HG02623 (cell line): ENCODE measurements at regions not wholly inside any gene's neighbourhood (a gene's known extent, or its start where the extent isn't known, plus 50 kb on each side); places are given as distances from the start of the nearest gene placed in this dataset.

ENCODE experiments used
- ATAC-seq: cut with Tn5 transposase; IDR thresholded peaks from one replicate; pipeline ENCODE4 v1.9.1; 2021; ENCODE audit warnings: moderate library complexity; ENCODE audit not compliant: unreplicated experiment

DNA sequence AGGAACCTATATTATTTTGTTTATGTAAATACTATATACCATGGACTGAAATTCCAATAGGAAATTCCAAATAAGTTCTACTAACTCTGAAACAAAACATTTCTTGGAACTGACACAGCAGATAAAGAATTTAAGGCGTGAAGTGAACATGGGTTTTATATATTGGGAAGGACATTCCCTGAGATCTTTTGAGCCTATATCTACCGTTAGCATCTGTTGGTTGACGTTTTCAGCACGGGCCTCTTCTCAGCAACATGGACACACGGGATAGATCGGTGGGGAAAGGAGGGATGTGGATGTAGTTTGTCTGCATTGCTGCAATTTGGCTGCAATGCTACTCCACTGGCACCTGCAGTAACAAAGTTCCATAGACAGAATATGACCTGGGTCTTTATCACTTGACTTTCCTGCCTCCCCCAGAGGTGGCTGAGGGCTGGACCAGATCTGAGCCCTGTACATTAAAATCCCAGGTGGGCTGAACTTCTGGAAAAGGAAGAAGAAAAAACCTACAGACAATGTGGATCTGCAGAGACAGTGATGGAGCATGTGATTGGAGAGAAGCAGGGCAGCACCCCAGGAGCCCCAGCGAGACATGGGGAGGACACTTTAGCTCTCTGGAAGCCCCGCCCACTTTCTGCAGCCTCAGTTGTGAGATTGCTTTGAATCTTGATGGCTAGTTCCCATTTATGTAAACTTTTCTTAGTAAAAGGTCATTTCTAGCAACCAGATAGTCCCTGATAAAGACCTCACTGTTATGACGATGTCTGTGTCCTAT lies 91.2 kb upstream of the CPEB4 start:
- no peak for ATAC-seq

DNA sequence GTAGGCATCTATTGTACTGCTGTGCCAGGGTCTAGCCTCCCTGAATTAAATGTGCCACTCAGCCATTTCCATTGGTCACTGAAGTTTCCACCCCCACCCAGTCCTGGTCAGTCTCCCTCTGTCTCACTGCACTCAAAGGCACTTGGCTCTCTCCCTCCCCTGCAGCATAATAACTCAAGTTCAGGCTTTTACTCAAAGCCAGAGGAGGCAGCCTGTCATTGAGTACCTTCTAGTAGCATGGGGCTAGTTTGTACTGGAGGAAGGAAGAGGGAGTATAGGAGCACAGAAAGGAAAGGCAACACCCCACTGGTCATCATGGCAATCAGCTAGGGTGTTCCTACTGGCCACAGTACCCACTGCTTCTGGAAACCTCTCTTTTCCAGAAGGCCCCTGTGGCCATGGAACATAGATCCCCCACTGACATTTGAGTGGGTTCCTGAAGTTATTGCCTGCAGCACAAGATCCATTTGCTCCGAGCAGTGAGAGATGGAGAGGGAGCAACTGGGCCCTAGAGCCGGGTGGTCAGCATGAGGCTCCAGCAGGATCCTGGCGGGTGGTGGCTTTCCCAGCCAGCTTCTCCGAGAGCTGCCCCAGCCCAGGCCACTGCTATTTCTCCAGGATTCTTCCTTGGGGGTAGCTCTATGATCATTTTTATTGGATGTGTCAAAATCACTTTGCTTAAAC lies 89.9 kb upstream of the CPEB4 start:
- ATAC-seq, result no peak

DNA sequence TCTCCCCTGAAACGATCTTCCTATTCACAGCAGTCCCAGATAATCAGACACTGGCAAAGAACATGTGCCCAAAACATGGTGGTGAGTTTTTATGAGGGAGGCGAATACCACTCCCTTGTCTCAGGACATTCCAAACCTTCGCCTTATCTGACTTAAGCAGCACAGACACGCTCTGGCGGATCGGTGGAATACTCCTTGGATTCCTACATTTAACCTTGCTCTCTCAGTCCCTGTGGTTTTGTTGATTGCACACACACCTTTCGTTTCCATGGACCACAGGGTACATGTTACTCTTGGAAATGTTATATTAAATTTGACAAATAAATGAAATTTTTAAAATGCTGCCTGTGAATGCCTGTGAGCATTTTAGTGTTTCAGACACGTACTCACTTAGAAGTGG lies 87.8 kb upstream of the CPEB4 start:
- ATAC-seq, result no peak

DNA sequence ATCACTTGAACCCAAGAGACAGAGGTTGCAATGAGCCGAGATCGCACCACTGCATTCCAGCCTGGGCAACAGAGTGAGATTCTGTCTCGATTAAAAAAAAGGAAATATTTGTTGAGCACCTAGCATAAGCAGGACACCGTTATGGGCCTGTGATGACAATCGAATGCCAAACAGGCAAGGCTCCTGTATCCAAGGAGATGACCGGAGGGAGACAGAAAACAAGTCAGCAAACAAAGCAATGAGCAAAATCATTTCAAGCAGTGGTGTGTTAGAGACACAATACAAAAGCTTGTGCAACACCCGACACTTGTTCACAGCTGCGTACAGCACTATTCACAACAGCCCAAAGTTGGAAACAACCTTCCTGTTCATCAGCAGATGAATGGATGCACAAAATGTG lies 87.1 kb upstream of the CPEB4 start:
- no peak for ATAC-seq

DNA sequence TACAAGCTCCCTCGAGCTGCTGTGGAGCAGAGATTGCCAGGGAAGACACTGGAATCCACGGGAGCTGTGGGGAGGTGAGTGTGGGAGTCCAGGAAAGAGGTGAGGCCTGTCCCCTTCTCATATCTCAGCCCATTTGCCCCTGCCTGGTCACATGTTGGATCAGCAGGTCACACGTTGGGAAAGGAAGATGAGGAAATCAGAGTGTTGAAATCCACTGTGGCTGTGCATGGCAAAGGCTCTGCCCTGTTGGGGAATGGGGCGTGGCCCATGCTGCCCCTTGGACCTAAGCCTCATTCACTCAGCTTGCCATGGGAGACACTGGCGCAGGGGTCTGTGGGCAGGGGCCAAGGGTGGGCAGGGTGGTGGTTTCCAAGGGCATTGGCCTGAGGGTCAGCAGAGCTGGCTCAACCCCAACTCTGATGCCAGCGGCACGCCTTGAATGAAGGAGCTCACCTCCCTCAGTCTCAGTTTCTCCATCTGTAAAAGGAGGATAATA lies 85.4 kb upstream of the CPEB4 start:
- no peak for ATAC-seq

DNA sequence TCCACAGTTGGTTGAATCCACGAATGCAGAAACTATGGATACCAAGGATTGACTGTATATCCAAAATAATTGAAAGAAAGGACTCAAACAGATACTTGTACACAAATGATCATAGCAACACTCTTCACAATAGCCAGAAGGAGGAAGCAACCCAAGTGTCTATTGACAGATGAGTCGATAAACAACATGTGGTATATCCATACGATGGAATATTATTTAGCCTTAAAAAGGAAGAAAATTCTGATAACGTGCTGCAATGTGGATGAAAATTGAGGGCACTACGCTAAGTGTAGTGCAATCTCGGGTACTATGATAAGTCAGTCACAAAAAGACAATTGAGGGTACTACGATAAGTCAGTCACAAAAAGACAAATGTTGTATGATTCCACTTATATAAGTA lies 83.6 kb upstream of the CPEB4 start:
- no peak for ATAC-seq

DNA sequence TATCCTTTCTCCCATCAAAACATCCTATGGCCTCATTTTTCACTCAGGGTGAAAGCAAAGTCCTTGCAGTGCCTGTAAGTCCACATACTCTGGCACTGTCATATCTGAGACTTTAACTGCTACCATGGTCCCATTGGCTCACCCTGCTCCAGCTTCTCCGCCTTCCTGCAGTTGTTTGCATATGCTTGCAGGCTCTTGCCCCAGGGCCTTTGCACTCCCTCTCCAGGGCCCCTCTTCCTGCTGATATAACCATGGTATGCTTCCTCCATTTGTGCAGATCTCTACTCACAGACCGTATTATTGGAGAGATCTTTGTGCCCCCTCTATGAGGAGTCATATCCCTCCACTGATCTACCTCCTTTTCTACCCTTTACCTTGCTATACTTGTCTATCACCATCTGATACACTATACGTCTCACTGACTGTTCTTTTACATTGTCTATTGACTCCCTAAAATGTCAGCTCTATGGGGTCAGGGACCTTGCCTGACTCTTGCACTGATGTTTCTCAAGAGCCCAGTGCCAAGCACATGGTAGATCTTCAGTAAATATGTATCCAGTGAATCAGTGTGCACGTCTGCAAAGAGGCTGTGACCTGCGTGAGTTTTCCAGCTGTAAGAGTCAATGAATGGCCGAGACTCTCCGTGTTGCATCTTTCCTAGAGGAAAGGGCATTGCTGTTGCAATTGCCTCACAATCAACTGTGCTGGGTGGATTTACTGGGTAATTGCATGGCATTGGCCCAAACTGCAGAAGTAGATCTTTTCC lies 81.7 kb upstream of the CPEB4 start:
- ATAC-seq, result no peak

DNA sequence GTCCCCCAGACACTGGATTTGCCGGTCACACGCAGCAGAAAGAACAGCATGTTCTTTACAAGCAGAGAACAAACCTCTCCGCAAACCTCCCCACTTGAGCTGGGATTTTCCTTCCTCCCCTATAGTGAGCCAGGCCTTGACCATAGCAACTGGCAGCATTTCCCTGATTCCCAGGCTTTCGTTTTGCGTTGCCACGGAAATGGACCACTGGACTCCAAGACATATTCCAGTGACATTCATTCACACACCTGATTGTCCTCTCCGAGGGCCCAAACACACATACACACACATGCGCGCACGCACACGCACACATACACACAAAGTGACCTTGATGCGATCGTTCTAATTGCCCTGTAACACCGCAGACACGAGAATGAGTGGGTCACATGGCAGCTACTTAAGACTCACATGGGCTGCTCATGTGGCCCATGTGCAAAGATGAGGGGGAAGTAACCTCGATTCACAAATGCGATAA lies 80.9 kb upstream of the CPEB4 start:
- no peak for ATAC-seq

DNA sequence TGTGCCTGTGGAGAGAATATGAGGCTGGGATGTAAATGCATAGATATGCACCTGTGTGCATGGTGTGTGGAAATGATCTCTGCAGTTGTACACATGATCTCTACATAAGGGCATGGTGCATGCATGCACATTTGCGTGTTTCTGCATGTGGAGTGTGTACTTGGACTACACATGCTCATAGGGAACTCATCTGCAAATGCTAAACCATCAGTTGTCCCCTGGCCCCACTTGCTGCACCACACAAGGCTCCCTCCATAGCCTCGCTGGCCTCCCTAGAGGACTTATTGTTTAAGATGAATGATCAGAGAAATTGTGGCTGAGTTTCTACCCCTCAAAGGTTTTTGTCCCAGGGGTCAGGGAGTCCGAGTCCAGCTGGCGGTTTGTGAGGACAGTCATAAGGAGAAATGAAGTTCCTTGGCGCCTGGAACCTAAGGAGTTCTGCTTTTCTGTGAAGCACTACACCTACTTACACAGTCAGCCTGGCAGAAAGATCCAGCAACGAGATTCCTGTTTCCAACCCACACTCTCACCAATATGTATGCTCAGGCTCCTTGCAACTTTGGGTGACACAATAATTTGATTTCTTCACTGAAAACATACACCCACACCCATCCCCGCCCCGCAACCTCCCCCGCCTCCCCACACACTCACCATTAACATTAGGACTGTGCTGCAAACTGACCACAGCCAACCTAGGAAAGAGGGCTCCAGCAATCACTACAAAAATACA lies 79.9 kb upstream of the CPEB4 start:
- no peak for ATAC-seq

DNA sequence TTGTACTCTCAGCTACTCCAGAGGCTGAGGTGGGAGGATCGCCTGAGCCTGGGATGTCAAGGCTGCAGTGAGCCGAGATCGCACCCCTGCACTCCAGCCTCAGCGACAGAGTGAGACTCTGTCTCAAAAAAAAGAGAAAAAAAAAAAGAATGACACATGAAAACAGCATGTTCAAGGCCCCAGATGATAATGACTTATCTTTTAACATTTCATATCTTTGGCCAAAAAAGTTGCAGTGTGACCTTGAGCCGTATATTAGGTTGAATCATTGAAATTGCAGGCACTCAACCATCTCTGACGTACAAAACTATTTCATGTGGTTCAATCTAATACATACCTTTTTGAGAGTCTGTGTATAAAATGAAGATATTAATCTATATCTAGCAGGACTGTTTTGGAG lies 79.1 kb upstream of the CPEB4 start:
- ATAC-seq, result no peak

DNA sequence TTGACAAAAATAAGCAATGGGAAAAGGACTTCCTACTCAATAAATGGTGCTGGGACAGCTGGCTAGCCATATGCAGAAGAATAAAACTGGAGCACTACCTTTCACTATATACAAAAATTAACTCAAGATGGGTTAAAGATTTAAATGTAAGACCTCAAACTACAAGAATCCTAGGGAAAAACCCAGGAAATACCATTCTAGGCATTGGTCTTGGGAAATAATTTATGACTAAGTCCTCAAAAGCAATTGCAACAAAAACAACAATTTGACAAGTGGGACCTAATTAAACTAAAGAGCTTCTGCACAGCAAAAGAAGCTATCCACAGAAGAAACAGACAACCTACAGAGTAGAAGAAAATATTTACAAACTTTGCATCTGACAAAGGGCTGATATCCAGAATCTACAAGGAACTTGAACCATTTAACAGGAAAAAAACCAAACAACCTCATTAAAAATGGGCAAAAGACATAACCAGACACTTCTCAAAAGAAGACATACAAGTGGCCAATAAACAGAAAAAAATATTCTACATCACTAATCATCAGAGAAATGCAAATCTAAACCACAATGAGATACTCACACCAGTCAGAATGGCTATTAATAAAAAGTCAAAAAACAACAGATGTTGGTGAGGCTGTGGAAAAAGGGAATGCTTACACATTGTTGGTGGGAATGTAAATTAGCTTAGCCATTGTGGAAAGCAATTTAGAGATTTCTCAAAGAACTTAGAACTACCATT lies 75.2 kb upstream of the CPEB4 start:
- no peak for ATAC-seq

DNA sequence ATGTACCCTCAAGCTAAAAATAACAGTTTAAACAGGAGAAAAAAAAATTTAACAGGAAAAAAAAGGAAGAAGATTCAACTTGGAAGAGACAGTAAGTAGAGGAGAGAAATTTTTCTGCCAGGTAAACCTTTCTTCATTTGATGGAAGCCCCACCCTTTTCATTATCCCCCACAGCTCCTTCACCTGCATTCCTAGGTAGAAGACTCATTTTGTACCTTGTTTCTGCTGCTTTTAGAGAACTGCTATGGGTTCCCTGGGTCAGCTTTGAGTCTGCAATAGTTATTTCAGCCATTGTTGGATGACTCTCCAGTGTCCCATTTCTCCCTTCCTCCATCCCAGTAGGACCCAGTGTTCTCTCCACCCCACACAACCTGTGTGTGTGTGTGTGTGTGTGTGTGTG lies 74.1 kb upstream of the CPEB4 start:
- no peak for ATAC-seq

DNA sequence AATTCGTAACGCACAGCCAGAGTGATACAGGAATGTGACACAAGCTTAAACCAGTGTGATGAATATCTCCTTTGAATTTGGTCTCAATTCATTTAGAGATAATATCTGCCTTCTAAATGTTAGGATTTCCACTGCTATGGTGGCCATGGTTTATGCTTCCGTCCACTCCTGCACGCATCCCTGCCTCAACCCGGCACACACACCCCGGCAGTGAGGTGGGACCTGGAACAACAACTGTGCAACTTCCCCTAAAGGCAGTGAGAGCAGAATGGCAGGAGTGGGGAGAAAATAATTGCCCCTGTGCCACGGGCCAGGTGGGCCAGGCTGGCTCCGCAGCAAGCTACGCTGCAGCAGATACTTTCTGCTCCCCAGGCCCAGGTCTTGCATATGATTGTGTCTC lies 72.6 kb upstream of the CPEB4 start:
- no peak for ATAC-seq

DNA sequence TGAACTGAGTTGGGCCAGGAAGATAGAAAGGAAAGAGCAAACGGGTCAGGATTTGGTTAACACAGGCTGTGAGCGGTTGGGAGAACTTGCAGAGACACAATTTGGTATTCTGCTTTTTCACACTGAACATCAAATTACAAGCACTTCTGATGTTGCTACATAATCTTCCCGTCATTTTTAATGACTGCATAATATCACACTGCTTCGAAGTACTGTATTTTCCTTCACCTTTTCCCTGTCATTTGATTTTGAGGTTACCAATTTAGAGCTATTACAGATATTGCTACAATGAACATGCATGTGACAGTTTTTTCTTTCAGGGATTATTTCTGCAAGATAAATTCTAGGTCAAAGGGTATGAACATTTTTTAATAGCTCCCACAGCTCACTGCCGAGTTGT lies 71.4 kb upstream of the CPEB4 start:
- ATAC-seq, result no peak

DNA sequence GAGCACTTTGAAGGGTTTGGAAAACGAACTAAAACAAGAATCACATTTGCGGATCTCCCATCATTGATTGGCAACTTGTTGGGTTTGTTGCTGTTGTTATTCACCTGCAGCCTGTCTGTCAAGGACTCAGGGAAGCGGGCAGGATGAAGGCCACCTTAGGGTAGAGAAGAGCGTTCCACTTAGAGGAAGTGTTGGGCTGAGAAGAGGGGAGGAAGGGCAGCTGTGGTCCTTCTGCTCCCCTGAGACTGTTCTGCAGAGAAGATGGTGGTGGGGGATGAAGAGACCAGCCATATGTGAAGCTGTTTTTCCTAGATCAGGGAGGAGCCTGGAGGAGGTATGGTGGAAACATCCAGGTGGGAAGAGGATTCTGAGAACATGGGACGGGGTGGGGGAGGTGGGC lies 70.6 kb upstream of the CPEB4 start:
- no peak for ATAC-seq

DNA sequence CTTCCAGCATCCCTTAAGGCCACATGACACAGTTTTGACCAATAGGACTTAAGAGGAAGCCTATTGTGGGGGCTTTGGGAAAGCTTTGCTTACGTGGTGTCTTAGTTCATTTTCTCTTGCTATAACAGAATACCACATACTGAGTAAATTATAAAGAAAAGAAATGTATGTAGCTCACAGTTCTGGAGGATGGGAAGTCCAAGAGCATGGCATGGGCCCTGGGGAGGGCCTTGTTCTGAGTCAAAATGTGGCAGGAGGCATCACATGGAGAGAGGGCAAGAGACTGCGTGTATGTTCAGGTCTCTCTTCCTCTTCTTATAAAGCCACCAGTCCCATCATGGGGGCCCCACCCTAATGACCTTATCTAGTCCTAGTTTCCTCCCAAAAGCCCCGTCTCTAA lies 68.6 kb upstream of the CPEB4 start:
- no peak for ATAC-seq

DNA sequence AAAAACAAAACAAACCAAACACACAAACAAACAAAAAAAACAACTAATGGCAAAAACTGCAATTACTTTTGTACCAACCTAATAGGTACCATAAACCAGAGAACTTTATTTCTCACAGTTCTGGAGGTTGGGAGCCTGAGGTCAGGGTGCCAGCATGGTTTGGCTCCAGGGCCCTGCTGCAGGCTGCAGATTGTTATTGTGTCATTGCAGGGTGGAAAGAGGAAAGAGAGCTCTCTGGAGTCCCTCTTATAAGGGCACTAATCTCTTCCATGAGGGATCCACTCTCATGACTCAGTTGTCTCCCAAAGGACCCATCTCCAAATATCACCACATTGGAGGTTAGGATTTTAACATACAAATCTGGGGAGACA lies 64.9 kb upstream of the CPEB4 start:
- no peak for ATAC-seq

DNA sequence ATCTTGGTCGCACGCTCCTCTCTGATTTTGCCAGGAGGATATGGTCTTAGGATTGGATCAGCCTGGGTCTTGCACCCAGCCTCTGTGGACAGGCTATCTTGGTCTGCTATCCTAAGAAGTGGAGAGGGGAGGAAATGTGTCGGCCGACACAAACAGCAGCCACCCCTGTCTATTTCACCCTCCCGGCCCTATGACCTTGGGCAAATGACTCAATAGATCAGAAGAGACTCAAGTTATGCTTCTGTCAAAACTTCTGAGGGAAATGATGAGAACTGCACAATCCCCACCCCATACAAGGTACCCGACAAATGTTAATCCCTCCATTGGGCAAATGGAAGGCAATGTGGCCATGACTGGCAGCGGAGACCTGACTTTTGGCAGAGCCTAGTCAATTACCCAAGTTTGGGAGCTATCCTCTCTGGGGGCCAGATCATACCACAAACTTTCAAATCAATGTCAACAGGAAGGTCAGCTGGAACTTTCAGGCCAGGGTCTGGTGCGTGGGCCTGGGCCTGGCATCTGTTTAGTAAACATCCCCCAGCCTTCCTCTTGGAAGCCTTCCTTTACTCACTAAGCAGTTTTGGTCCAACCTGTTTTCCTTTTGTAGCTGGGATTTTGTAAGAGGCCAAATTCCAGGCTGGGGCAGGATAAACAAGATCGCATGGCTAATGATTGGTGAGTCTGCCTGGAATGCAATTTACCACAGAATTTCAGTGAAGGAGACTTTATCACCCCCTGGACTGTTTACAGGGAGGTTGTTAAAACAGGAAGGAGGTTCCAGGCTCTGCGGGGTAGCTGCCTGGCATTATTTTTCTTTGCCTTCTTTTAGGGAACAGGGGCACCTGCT lies 64.2 kb upstream of the CPEB4 start:
- ATAC-seq, result no peak

DNA sequence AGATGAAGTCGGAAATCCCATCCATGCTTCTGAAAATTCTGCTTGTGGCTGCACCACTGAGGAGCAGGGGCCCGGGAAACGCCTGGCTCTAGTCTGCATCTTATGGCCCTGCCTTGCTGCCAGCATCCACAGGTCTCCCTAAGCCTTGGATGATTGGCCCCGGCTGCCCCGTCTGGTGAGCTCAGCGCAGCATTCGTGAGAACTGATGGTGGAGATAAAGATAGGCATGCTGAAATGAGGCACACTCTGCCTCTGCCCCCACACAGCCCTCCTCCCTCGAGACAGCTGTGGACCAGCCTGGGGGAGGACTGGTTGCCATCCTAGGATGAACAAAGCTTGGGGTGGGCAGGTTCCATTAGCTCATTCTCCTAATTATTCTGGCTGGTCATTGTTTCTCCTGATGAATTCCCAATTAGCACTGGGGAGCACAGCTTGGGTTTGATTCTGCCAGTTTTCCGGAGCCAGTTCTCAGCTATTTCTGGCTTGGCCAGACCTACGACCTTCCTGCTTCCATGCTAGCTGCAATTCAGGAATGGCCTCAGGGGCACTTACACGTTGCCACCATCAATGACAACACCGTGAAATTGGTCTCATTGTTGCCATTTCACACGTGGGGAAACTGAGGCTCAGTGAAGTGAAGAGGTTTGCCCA lies 62.8 kb upstream of the CPEB4 start:
- no peak for ATAC-seq
